Naive thymus-derived CD4-positive, alpha-beta T cell (primary cell): ENCODE measurements at regions not wholly inside any gene's neighbourhood (a gene's known extent, or its start where the extent isn't known, plus 50 kb on each side); places are given as distances from the start of the nearest gene placed in this dataset.
A peak's percentile ranks its signal among the peaks of the same experiment; 100 is the strongest.
"Not testable (repeated sequence)": the region's sequence is repeated elsewhere in the genome, so short reads cannot be mapped to it uniquely, and the experiment has no call there.

Experiments
- ATAC-seq: fragments of 150-1000 bp; cut with Tn5 transposase; 2 replicates; pipeline ENCODE4 v1.10.0; 2021; ENCODE audit warnings: mild to moderate bottlenecking, moderate library complexity
- CTCF ChIA-PET: fragments of 350-600 bp; sonication (Branson Sonifier 250); formaldehyde crosslinking; loops from one replicate; lab custom pipeline; 2021; ENCODE audit warnings: antibody characterized with exemption; lab: Charles Lee
- POLR2A ChIA-PET: fragments of 350-600 bp; sonication (Branson Sonifier 250); formaldehyde crosslinking; loops from one replicate; lab custom pipeline; 2021; ENCODE audit warnings: antibody characterized with exemption, inconsistent platforms; lab: Charles Lee
- DNase-seq, 9 donors: peaks; one replicate each; pipeline versions ENCODE4 v3.0.0 to v3.0.0-alpha.2; 2020 to 2022; ENCODE audit warnings: mixed read lengths in 1 of 9
- H3K27ac ChIP-seq: one replicate; pipeline ENCODE4 v1.7.0; 2013; ENCODE audit warnings: mild to moderate bottlenecking, low read depth, low read length, moderate library complexity
- H3K27me3 ChIP-seq, 2 donors: one replicate each; pipeline ENCODE4 v1.7.0; 2013; ENCODE audit warnings: low read length in 2 of 2, mild to moderate bottlenecking in 2 of 2, moderate library complexity in 2 of 2; ENCODE audit not compliant: control insufficient read depth in 2 of 2, insufficient read depth in 2 of 2
- H3K36me3 ChIP-seq, 3 experiments: 1 replicate in 2 of 3; 2 replicates in 1 of 3; pipeline ENCODE4 v1.7.0; 2013; ENCODE audit warnings: low read length in 3 of 3, mild to moderate bottlenecking in 3 of 3, moderate library complexity in 1 of 3; ENCODE audit not compliant: insufficient read depth in 3 of 3, control insufficient read depth in 2 of 3
- H3K4me1 ChIP-seq, 2 donors: one replicate each; pipeline ENCODE4 v1.7.0; 2013; ENCODE audit warnings: low read length in 2 of 2, mild to moderate bottlenecking in 2 of 2, moderate library complexity in 1 of 2; ENCODE audit not compliant: control insufficient read depth in 2 of 2, insufficient read depth in 2 of 2
- H3K4me3 ChIP-seq: 2 replicates; pipeline ENCODE4 v1.7.0; 2013; ENCODE audit warnings: mild to moderate bottlenecking, low read length
- H3K9me3 ChIP-seq, 3 experiments: 1 replicate in 2 of 3; 2 replicates in 1 of 3; pipeline ENCODE4 v1.7.0; 2013; ENCODE audit warnings: low read length in 3 of 3; ENCODE audit not compliant: control insufficient read depth in 2 of 3
- H3K27ac Mint-ChIP-seq, 9 donors: one replicate each; pipeline ENCODE4 v1.8.0; 2020 to 2022; ENCODE audit warnings: mixed read lengths in 9 of 9, mild to moderate bottlenecking in 8 of 9, moderate library complexity in 5 of 9, inconsistent platforms in 2 of 9
- H3K27me3 Mint-ChIP-seq, 5 donors: one replicate each; pipeline ENCODE4 v1.8.0; 2021 to 2022; ENCODE audit warnings: mixed read lengths in 5 of 5, mild to moderate bottlenecking in 1 of 5
- H3K36me3 Mint-ChIP-seq, 5 donors: one replicate each; pipeline ENCODE4 v1.8.0; 2020 to 2022; ENCODE audit warnings: mixed read lengths in 5 of 5, mild to moderate bottlenecking in 3 of 5, inconsistent platforms in 1 of 5
- H3K4me1 Mint-ChIP-seq, 7 donors: one replicate each; pipeline ENCODE4 v1.8.0; 2020 to 2022; ENCODE audit warnings: mixed read lengths in 7 of 7, mild to moderate bottlenecking in 3 of 7, inconsistent platforms in 1 of 7
- H3K4me3 Mint-ChIP-seq, 10 donors: one replicate each; pipeline ENCODE4 v1.8.0; 2020 to 2022; ENCODE audit warnings: mild to moderate bottlenecking in 10 of 10, mixed read lengths in 10 of 10, moderate library complexity in 6 of 10, inconsistent platforms in 2 of 10
- H3K9me3 Mint-ChIP-seq, 11 donors: one replicate each; pipeline ENCODE4 v1.8.0; 2020 to 2022; ENCODE audit warnings: mixed read lengths in 11 of 11, mild to moderate bottlenecking in 4 of 11, inconsistent platforms in 1 of 11, moderate library complexity in 1 of 11
- intact Hi-C, 2 donors: fragments of 100-400 bp; cut with micrococcal nuclease; formaldehyde crosslinking; loops; one replicate each; pipeline ENCODE4 v1.15.1; 2023

- Mint-ChIP-seq H3K4me1 (peaks cover 0 to 7% (median 0%) of the 10 kb centered on the region in 7 donors), H3K36me3 (peaks cover 0 to 5% (median 0%) of the 10 kb centered on the region in 5 donors), H3K27ac (no peak overlapping the region), H3K27me3 (peaks cover 0 to 14% (median 11%) of the 10 kb centered on the region in 5 donors), H3K9me3 (peaks cover 0 to 8% (median 4%) of the 10 kb centered on the region in 11 donors), H3K4me3 (no peak overlapping the region)
- intact Hi-C loops, result no loop called here
- H3K36me3 ChIP-seq, result no peaks in the 10 kb centered on the region
- H3K27me3 ChIP-seq, result no peaks in the 10 kb centered on the region
- no peak for ATAC-seq
- no peaks in the 10 kb centered on the region for H3K9me3 ChIP-seq
- POLR2A ChIA-PET, result no interaction called here
- no peaks in the 10 kb centered on the region for H3K4me1 ChIP-seq
- DNase-seq, result no peak
- H3K4me3 ChIP-seq, result no peak overlapping the region
- CTCF ChIA-PET, result no interaction called here
- H3K27ac ChIP-seq, result no peak overlapping the region
These were observed 93.2 kb upstream of the GAS1 start for GRCh38 chr9:87040410-87041009.

DNA sequence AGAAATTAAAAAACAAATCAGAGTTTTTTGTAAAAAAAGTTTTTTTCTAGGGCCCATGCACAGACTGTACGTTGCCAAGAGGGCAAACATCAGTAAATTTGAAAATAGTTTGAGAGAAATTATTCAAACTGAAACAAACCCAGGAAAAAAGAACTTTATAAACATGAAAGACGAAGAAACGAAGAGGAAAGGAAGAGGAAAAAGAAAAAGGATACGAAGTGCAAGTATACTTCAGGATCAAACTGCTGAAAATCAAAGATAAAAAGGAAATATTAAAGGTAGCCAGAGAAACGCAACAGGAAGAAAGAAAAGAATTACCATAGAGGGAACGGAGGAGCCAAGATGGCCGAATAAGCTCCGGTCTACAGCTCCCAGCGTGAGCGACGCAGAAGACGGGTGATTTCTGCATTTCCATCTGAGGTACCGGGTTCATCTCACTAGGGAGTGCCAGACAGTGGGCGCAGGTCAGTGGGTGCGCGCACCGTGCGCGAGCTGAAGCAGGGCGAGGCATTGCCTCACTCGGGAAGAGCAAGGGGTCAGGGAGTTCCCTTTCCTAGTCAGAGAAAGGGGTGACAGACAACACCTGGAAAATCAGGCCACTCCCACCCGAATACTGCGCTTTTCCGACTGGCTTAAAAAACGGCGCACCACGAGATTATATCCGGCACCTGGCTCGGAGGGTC is 94.4 kb upstream of the GAS1 start:
- ATAC-seq, POLR2A ChIA-PET, H3K27ac ChIP-seq, H3K9me3 Mint-ChIP-seq, H3K27ac Mint-ChIP-seq, H3K4me3 ChIP-seq, H3K4me1 Mint-ChIP-seq, CTCF ChIA-PET, H3K27me3 ChIP-seq, H3K36me3 ChIP-seq, H3K9me3 ChIP-seq, H3K36me3 Mint-ChIP-seq, H3K4me1 ChIP-seq, intact Hi-C loops, DNase-seq: not testable (repeated sequence)
- Mint-ChIP-seq H3K27me3 (peaks cover 0 to 14% (median 11%) of the 10 kb centered on the region in 5 donors), H3K4me3 (peak overlapping the region in 2 of 10 donors; percentile 1 to 30)

DNA sequence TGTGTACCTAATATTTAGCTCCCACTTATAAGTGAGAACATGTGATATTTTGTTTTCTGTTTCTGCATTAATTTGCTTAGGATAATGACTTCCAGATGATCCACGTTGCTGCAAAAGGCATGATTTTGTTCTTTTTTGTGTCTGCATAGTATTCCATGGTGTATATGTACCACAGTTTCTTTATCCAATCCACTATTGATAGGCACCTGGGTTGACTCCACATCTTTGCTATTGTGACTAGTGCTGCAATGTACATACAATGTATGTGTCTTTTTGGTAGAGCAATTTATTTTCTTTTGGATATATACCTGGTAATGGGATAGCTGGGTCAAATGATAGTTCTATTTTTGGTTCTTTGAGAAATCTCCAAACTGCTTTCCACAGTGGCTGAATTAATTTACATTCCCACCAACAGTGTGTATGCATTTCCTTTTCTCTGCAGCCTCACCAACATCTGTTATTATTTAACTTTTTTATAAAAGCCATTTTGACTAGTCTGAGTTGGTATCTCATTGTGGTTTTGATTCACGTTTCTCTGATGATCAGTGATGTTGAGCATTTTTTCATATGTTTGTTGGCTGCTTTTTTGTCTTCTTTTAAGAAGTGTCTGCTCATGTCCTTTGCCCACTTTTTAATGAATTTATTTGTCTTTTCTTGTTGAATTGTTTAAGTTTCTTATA is 102.8 kb upstream of the GAS1 start:
- intact Hi-C loops, H3K4me3 Mint-ChIP-seq, H3K4me1 Mint-ChIP-seq: not testable (repeated sequence)

GRCh38 chr9:87054999-87055686 is 107.8 kb upstream of the GAS1 start:
- Mint-ChIP-seq H3K4me3 (no peak overlapping the region), H3K27me3 (peaks cover 0 to 30% (median 23%) of the 10 kb centered on the region in 5 donors), H3K36me3 (no peaks in the 10 kb centered on the region), H3K9me3 (peaks cover 0 to 8% (median 3%) of the 10 kb centered on the region in 11 donors), H3K27ac (no peak overlapping the region), H3K4me1 (no peaks in the 10 kb centered on the region)
- DNase-seq, result no peak
- Histone ChIP-seq H3K27me3 (no peaks in the 10 kb centered on the region), H3K36me3 (no peaks in the 10 kb centered on the region), H3K4me3 (no peak overlapping the region), H3K27ac (no peak overlapping the region), H3K4me1 (no peaks in the 10 kb centered on the region), H3K9me3 (no peaks in the 10 kb centered on the region)
- ChIA-PET CTCF (no interaction called here), POLR2A (no interaction called here)
- intact Hi-C loops, result no loop called here
- ATAC-seq, result no peak

More for the DNA sequence above, 102.8 kb upstream of the GAS1 start:
- H3K4me1 ChIP-seq, H3K27me3 ChIP-seq, DNase-seq, H3K36me3 Mint-ChIP-seq, H3K27me3 Mint-ChIP-seq, POLR2A ChIA-PET, H3K36me3 ChIP-seq, H3K27ac ChIP-seq, H3K4me3 ChIP-seq, H3K9me3 ChIP-seq, H3K27ac Mint-ChIP-seq, ATAC-seq, CTCF ChIA-PET: not testable (repeated sequence)
- peaks cover 0 to 23% (median 4%) of the 10 kb centered on the region in 11 donors for H3K9me3 Mint-ChIP-seq

GRCh38 chr9:87059772-87060171 is 112.5 kb upstream of the GAS1 start:
- DNase-seq, result no peak
- ChIA-PET POLR2A (no interaction called here), CTCF (no interaction called here)
- Mint-ChIP-seq H3K27ac (no peak overlapping the region), H3K4me3 (no peak overlapping the region), H3K27me3 (peaks cover 0 to 32% (median 26%) of the 10 kb centered on the region in 5 donors), H3K4me1 (no peaks in the 10 kb centered on the region), H3K9me3 (peaks cover 0 to 5% (median 0%) of the 10 kb centered on the region in 11 donors), H3K36me3 (no peaks in the 10 kb centered on the region)
- no peak for ATAC-seq
- no peak overlapping the region for H3K4me3 ChIP-seq
- intact Hi-C loops, result no loop called here
- no peaks in the 10 kb centered on the region for H3K9me3 ChIP-seq
- H3K27ac ChIP-seq, result no peak overlapping the region
- no peaks in the 10 kb centered on the region for H3K4me1 ChIP-seq
- H3K27me3 ChIP-seq, result peaks cover 0 to 2% of the 10 kb centered on the region in 2 donors
- H3K36me3 ChIP-seq, result no peaks in the 10 kb centered on the region

DNA sequence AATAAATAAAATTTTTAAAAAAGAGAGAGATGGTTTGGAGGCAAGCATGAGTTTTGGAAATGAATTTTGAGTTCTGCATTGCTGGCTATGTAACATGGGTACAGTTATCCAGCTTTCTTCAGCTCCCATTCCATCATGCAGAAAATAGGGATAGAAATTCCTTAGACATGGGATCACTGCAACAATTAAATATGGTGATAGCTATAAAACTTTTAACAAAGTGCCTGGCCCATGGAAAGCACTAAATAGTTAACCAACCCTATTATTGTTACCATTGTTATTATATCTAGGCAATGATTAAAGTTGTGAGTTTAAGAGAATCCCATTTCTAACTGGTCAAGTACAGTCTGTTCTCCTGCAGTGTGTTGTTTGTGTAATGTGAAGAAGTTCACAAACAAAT is 115.4 kb upstream of the GAS1 start:
- Histone ChIP-seq H3K27me3 (peaks cover 0 to 2% of the 10 kb centered on the region in 2 donors), H3K4me3 (no peak overlapping the region), H3K36me3 (no peaks in the 10 kb centered on the region), H3K9me3 (no peaks in the 10 kb centered on the region), H3K4me1 (no peaks in the 10 kb centered on the region), H3K27ac (no peak overlapping the region)
- Mint-ChIP-seq H3K36me3 (no peaks in the 10 kb centered on the region), H3K27me3 (peaks cover 0 to 31% (median 26%) of the 10 kb centered on the region in 5 donors), H3K9me3 (peaks cover 0 to 4% (median 0%) of the 10 kb centered on the region in 11 donors), H3K4me3 (no peak overlapping the region), H3K4me1 (no peaks in the 10 kb centered on the region), H3K27ac (no peak overlapping the region)
- ChIA-PET CTCF (no interaction called here), POLR2A (no interaction called here)
- intact Hi-C loops, result no loop called here
- DNase-seq (no peak), ATAC-seq (no peak)
